DND-41 (cell line): ENCODE measurements at regions not wholly inside any gene's neighbourhood (a gene's known extent, or its start where the extent isn't known, plus 50 kb on each side); places are given as distances from the start of the nearest gene placed in this dataset.

ENCODE experiments used
- EZH2 ChIP-seq: IDR thresholded peaks from 3 replicates; pipeline ENCODE4 v1.6.1; 2012; ENCODE audit warnings: borderline replicate concordance, low read depth, mild to moderate bottlenecking, moderate library complexity, low read length, inconsistent platforms; ENCODE audit not compliant: severe bottlenecking
- TF ChIP-seq, protein P1 (sequence below): IDR thresholded peaks from 2 replicates; pipeline ENCODE4 v1.5.1; 2012; ENCODE audit warnings: borderline replicate concordance, low read length, moderate library complexity, mild to moderate bottlenecking; ENCODE audit not compliant: poor library complexity, severe bottlenecking; ENCODE audit errors: extremely low read depth

DNA sequence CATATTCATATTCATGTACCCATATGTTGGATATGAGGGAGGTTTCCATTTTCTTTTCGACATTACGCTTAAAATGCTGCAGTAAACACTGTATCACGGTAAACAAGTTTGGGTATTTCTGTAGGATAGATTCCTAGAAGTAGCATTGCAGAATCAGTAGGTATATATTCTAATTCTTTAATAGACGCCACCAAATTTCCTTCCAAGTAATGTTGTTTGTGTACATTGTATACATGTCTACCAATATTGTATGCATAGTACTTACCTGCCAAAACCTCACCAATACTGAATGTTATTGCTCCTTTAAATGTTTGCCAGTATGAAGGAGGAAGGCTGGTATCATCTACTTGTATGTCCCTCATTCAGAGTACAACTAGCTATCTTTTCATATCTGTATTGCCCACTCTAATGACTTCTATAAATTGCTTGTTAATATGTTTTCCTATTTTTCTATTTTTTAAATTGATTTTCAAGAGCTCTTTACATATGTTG, 56.1 kb upstream of the ZNF536 start:
- TF ChIP-seq, protein P1, sequence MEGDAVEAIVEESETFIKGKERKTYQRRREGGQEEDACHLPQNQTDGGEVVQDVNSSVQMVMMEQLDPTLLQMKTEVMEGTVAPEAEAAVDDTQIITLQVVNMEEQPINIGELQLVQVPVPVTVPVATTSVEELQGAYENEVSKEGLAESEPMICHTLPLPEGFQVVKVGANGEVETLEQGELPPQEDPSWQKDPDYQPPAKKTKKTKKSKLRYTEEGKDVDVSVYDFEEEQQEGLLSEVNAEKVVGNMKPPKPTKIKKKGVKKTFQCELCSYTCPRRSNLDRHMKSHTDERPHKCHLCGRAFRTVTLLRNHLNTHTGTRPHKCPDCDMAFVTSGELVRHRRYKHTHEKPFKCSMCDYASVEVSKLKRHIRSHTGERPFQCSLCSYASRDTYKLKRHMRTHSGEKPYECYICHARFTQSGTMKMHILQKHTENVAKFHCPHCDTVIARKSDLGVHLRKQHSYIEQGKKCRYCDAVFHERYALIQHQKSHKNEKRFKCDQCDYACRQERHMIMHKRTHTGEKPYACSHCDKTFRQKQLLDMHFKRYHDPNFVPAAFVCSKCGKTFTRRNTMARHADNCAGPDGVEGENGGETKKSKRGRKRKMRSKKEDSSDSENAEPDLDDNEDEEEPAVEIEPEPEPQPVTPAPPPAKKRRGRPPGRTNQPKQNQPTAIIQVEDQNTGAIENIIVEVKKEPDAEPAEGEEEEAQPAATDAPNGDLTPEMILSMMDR = no peak
- TF ChIP-seq EZH2 = no peak
